ENCODE measurements at regions not wholly inside any gene's neighbourhood (a gene's known extent, or its start where the extent isn't known, plus 50 kb on each side); places are given as distances from the start of the nearest gene placed in this dataset.

GRCh38 chr5:12745537-12745936, 841.3 kb upstream of the CTNND2 start:
- ChIA-PET POLR2A (no interaction called here), CTCF (no interaction called here)
- H3K9me3 ChIP-seq (ENCODE audit: control insufficient read depth, insufficient read depth, low read depth, low read length) = no peaks in the 10 kb centered on the region
- no peak overlapping the region for H3K4me3 ChIP-seq (ENCODE audit: low read depth, low read length)
- no peaks in the 10 kb centered on the region for H3K36me3 ChIP-seq (ENCODE audit: control insufficient read depth in 2 of 2, insufficient read depth in 1 of 2, low read length in 2 of 2)
- no peak for TF ChIP-seq ZFHX2 (tag by site-specific recombination; conservative IDR thresholded peaks at IDR 0.05)
- no peaks in the 10 kb centered on the region for H3K4me1 ChIP-seq (ENCODE audit: control insufficient read depth, insufficient read depth, low read length)
- no peak overlapping the region for H3K27ac ChIP-seq (ENCODE audit: extremely low read depth, low read depth, low read length)

GRCh38 chr5:12743582-12743981, 839.3 kb upstream of the CTNND2 start:
- CTCF ChIA-PET = no interaction called here
- H3K27ac ChIP-seq (ENCODE audit: extremely low read depth, low read depth, low read length) = no peak overlapping the region
- no peak for TF ChIP-seq ZFP37 (tag by site-specific recombination; IDR thresholded peaks at IDR 0.05)
- TF ChIP-seq ZNF530 (tag by site-specific recombination; IDR thresholded peaks at IDR 0.05; ENCODE audit: low read depth) = no peak
- TF ChIP-seq KLF8 (tag by site-specific recombination; IDR thresholded peaks at IDR 0.05) = no peak
- TF ChIP-seq ZBTB6 (tag by site-specific recombination; IDR thresholded peaks at IDR 0.05) = no peak
- TF ChIP-seq ZIC2 (tag by site-specific recombination; IDR thresholded peaks at IDR 0.05) = no peak
- TF ChIP-seq IKZF3 (tag by site-specific recombination; IDR thresholded peaks at IDR 0.05) = no peak
- no peak for TF ChIP-seq ZNF768 (tag by site-specific recombination; IDR thresholded peaks at IDR 0.05)
- no peak for TF ChIP-seq ZNF239 (tag by site-specific recombination; IDR thresholded peaks at IDR 0.05)
- TF ChIP-seq ZNF521 (tag by site-specific recombination; IDR thresholded peaks at IDR 0.05) = no peak
- TF ChIP-seq ZNF184 (tag by site-specific recombination; IDR thresholded peaks at IDR 0.05) = no peak
- TF ChIP-seq ZNF292 (tag by site-specific recombination; IDR thresholded peaks at IDR 0.05; ENCODE audit: borderline replicate concordance, low read depth) = no peak
- TF ChIP-seq ZNF596 (tag by site-specific recombination; IDR thresholded peaks at IDR 0.05) = no peak
- TF ChIP-seq WT1 (tag by site-specific recombination; IDR thresholded peaks at IDR 0.05) = no peak
- TF ChIP-seq SP7 (tag by site-specific recombination; IDR thresholded peaks at IDR 0.05) = no peak
- TF ChIP-seq ZSCAN23 (tag by site-specific recombination; IDR thresholded peaks at IDR 0.05) = no peak
- no peak for TF ChIP-seq ZNF155 (tag by site-specific recombination; IDR thresholded peaks at IDR 0.05)
- no peak for TF ChIP-seq ZFP69B (tag by site-specific recombination; IDR thresholded peaks at IDR 0.05)
- H3K4me3 ChIP-seq (ENCODE audit: low read depth, low read length) = no peak overlapping the region
- no peaks in the 10 kb centered on the region for H3K36me3 ChIP-seq (ENCODE audit: control insufficient read depth in 2 of 2, insufficient read depth in 1 of 2, low read length in 2 of 2)
- POLR2A ChIA-PET = no interaction called here
- no peaks in the 10 kb centered on the region for H3K9me3 ChIP-seq (ENCODE audit: control insufficient read depth, insufficient read depth, low read depth, low read length)
- H3K4me1 ChIP-seq (ENCODE audit: control insufficient read depth, insufficient read depth, low read length) = no peaks in the 10 kb centered on the region

GRCh38 chr5:12730354-12730753, 826.1 kb upstream of the CTNND2 start:
- CTCF ChIA-PET = no interaction called here
- no peaks in the 10 kb centered on the region for H3K4me1 ChIP-seq (ENCODE audit: control insufficient read depth, insufficient read depth, low read length)
- TF ChIP-seq ZNF791 (tag by site-specific recombination; IDR thresholded peaks at IDR 0.05) (no peak), ZFHX2 (tag by site-specific recombination; conservative IDR thresholded peaks at IDR 0.05) (no peak), ZBTB10 (tag by site-specific recombination; IDR thresholded peaks at IDR 0.05) (no peak), ZNF560 (tag by site-specific recombination; IDR thresholded peaks at IDR 0.05; ENCODE audit: borderline replicate concordance) (no peak), ZNF169 (tag by site-specific recombination; IDR thresholded peaks at IDR 0.05) (no peak), CTCF (tag by site-specific recombination; IDR thresholded peaks at IDR 0.05) (no peak), ZNF2 (tag by site-specific recombination; IDR thresholded peaks at IDR 0.05) (no peak), ZNF394 (tag by site-specific recombination; IDR thresholded peaks at IDR 0.05; ENCODE audit: borderline replicate concordance) (no peak), PRDM1 (tag by site-specific recombination; IDR thresholded peaks at IDR 0.05) (no peak), ZBTB21 (tag by site-specific recombination; IDR thresholded peaks at IDR 0.05) (no peak), PBX3 (CRISPR knock-in tag; IDR thresholded peaks at IDR 0.05) (no peak), ZNF707 (tag by site-specific recombination; IDR thresholded peaks at IDR 0.05) (no peak)

More at GRCh38 chr5:12730354-12730753, 826.1 kb upstream of the CTNND2 start:
- no peaks in the 10 kb centered on the region for H3K9me3 ChIP-seq (ENCODE audit: control insufficient read depth, insufficient read depth, low read depth, low read length)
- POLR2A ChIA-PET = no interaction called here
- H3K36me3 ChIP-seq (ENCODE audit: control insufficient read depth in 2 of 2, insufficient read depth in 1 of 2, low read length in 2 of 2) = no peaks in the 10 kb centered on the region
- H3K27ac ChIP-seq (ENCODE audit: extremely low read depth, low read depth, low read length) = no peak overlapping the region
- H3K4me3 ChIP-seq (ENCODE audit: low read depth, low read length) = no peak overlapping the region
